NAMALWA (cell line): ENCODE measurements at regions not wholly inside any gene's neighbourhood (a gene's known extent, or its start where the extent isn't known, plus 50 kb on each side); places are given as distances from the start of the nearest gene placed in this dataset.
"Not testable (repeated sequence)": the region's sequence is repeated elsewhere in the genome, so short reads cannot be mapped to it uniquely, and the experiment has no call there.

Experiments
- DNase-seq: peaks from one replicate; pipeline ENCODE4 v3.0.0-alpha.2; 2015; ENCODE audit warnings: low spot score

DNA sequence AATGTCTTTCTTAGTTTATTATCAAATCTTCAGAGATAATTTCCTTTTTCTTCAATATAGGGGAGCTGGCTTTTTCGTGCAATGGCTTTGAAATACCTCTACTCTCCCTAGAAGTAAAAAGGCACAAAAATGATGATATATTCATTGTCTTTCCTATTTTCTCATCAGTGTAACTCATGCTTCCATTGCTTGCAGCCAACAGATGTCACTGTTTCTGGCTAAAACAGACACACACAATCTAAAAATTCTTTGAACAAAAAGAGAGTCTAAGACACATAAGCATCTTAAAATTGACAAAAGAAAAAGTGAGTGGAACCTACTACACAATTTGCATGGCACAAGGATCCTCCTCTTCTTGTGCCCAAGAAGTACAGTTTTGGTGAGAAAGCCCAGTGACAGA, 448.7 kb upstream of the VRK2 start:
- no peak for DNase-seq

DNA sequence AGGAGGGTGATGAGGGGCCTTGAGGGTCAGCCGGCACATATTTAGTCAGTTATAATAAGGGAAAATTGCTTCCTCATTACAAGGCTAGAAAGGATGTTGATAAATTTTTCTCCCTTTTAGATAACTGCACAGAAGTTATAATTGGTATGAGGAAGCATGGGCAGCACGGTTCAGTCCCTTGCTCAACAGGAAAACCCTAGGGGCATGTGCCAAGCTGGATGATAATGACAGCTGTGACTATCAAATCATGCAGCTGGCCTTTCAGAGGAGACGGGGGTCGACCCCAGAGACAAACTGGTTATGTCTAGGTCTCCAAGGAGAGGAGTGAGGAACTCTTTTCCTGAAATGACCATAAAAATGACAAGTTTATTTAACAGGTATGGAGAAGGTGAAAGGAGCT, 448.1 kb upstream of the VRK2 start:
- DNase-seq = no peak

- no peak for DNase-seq
These were observed 443.9 kb upstream of the VRK2 start for GRCh38 chr2:57602733-57603132.

GRCh38 chr2:57614988-57615387, 431.6 kb upstream of the VRK2 start:
- DNase-seq = no peak

- DNase-seq = no peak
These were observed 430.6 kb upstream of the VRK2 start for GRCh38 chr2:57615855-57616556.

DNA sequence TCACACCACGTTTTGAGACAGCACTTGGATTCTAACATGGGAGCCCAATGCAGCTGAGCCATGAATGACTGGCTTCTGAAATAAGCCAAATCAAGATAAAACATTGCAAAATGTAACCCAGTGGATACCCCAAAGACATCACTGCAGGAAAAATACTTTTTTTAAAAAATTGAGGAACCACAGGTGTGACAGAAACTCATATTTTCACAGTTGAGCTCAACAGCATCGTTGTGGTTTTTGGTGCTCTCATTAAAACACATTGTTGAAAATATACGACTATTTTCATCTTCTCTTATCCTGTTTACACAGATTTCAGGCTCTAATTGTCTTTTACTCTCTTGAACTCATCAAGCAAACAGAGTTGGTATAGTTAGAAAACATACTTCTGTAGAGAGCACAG, 429.3 kb upstream of the VRK2 start:
- no peak for DNase-seq

DNA sequence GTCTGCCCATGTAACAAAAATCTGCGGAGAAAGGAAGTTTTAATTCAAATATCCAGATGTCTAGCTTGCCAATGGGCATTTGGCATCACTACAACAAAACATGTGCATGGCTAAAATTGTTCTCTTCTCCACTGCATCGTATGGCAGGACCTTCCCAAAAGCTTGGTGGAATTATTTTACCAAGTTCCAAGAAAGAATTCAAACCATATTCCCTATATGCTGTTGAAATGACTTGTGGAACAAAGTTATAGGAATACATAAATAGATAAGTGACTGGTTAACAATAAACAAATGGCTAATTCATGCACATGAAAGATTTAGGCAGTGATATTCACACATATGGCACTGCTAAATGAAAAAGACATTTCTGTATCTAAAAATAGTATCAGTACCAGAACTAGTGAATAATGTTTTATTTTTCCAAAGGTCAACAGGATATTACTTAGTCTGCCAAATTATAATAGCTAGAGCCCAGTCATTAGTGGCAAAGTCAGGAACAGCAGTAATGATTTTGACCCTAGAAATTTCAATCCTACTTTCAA, 425.4 kb upstream of the VRK2 start:
- DNase-seq = no peak

- no peak for DNase-seq
These were observed 424.6 kb upstream of the VRK2 start for GRCh38 chr2:57622009-57622408.

GRCh38 chr2:57656198-57656597, 390.4 kb upstream of the VRK2 start:
- no peak for DNase-seq

GRCh38 chr2:57669570-57669969, 377.0 kb upstream of the VRK2 start:
- no peak for DNase-seq

DNA sequence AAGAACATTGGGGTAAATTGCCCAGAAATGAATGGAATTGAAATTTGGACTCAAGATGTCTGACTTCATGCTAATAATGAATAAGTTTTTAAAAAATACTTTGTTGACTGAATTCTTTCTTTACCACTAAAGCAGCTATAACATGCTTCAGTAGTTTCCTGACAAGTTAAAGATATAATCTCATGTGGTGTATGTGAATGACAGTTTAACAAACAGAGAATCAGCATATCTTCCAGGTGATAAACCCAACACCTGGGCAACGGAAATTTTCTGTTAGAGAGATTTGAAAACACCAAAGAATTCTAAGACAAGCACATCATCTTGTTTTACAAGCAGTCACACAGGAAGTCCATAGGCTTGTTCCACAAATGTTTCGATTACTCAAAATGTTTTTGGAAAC, 372.6 kb upstream of the VRK2 start:
- no peak for DNase-seq

DNA sequence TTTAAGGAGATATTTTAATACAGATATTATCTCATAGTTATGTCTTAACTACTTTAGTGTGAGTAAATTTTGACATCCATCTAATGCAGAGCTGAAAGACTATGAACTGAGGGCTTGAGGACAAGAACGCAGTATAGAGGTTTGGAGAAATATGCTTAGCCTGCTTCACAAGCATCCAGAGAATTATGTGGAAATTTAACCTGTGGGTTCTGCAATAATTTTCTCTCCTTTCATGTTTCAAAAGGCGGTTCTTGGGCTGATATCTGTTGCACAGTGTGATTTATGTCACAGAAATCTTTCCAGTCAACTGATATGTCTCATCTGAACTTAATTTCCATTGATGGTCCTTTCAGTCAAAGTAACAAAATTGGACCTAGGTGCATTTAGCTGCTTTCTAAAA, 371.9 kb upstream of the VRK2 start:
- no peak for DNase-seq

DNA sequence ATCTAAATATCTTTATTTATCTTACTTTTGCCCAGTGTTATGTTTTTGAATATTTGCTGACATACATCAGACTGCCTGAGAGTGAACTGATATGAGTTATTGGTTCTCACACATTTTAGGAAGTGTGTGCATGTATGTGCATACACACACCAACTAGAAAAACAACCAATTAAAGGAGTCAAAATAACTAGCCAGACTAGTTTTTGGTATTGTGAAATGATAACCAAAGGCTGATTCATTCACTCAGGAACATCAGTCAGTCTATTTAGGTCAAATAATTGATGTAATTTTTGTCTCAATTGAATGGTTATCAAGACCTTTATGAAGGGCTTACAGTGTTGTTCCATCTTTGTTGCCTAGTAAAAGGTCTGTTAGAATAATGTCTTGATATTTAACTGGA, 369.3 kb upstream of the VRK2 start:
- no peak for DNase-seq

DNA sequence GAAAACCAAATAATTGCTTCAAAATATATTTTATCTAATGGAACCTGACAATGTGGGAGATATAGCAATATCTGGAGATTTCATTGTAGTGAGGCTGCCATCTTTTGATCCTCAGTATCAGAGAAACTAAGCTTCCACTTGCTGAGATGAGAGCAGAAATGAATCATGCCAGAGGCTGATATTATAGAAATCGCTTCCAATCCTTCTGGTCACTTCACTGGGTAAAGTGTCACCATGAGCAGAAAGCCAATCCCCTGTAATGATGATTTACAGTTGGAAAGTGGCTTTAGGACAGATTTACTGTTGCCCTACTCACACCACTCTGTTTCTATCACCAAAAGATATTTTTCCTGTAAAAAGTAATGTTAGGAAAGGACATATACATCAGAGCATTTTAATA, 365.0 kb upstream of the VRK2 start:
- no peak for DNase-seq

GRCh38 chr2:57685032-57685431, 361.6 kb upstream of the VRK2 start:
- no peak for DNase-seq

GRCh38 chr2:57692395-57692794, 354.2 kb upstream of the VRK2 start:
- no peak for DNase-seq

GRCh38 chr2:57693177-57693576, 353.4 kb upstream of the VRK2 start:
- no peak for DNase-seq

GRCh38 chr2:57693965-57694364, 352.6 kb upstream of the VRK2 start:
- DNase-seq = no peak

DNA sequence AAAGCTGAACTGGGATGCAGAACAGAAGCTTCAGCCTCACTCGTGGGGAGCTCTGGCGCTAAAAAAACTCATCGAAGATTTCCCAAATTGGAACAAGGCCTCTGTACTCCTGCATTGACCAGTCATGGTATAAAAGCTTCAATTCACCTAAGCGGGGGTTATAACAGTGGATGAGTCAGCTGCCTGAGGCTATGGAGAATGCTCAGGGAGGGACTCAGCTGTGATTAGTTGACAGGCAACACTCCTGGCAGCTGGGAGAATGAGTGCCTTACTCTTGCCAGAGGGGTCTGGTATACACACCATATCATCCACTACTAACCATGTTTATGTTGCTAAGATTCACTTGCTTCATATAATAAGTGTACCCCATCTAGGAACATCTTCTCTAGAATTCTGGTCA, 350.6 kb upstream of the VRK2 start:
- no peak for DNase-seq

DNA sequence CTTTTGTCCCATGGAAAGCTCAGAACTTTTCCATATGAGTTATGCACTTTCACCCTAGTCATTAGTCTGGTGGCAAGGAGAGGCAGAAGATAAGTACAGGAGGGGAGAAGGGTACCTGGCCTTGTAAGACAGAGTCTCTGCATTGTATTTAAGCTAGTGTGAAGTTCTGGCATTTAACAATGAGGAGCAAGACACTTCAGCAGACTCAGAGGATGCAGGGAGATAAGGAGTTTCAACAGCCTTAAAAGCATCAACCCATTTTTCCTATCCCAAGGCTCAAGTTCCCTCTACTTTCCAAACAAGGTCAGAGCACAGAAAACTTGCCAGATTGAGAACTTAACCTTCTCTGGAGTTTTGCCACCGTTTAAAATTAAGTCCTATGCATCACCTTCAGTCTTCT, 348.2 kb upstream of the VRK2 start:
- no peak for DNase-seq

GRCh38 chr2:57698935-57699449, 347.6 kb upstream of the VRK2 start:
- DNase-seq = peak; percentile 49

DNA sequence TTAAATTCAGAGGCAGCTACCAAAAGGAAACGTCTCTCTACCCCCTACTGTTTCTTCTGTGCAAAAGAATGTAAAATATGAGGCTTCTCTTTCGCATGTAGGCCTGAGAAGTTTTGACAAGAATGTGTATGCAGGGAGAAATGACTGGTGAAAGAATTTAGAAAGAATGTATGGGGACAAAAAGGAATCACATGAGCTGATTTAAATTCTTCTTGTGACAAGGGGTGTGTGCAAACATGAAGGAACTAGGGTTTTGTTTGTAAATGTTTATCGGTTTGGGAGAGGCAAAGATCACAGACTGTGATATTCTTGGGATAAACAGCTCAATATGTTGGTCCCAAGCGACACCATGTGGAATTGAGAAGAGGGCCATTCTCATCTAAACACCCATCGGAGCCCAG, 345.2 kb upstream of the VRK2 start:
- no peak for DNase-seq

DNA sequence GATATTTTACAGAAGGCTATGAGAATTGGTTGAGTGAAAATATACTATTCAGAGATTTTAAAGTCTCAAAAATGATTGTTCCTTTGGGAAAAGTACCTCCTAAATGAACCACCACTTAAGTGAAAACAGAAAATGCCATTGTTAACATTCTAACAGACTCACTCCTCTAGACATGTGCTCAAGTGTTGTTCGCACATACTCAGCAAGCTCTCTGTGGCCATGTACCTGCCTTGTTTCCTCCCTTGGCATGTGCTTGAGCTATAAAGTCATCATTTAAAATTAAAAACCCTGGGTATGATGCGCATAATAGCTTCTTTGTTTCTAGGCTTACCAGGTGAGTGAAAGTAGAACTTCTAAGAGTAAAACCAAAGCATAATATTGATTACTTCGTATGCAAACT, 343.2 kb upstream of the VRK2 start:
- DNase-seq = no peak

- not testable (repeated sequence) for DNase-seq
These were observed 338.8 kb upstream of the VRK2 start for GRCh38 chr2:57707794-57708193.
